ENCODE measurements at regions not wholly inside any gene's neighbourhood (a gene's known extent, or its start where the extent isn't known, plus 50 kb on each side); places are given as distances from the start of the nearest gene placed in this dataset.
"Not testable (repeated sequence)": the region's sequence is repeated elsewhere in the genome, so short reads cannot be mapped to it uniquely, and the experiment has no call there.

DNA sequence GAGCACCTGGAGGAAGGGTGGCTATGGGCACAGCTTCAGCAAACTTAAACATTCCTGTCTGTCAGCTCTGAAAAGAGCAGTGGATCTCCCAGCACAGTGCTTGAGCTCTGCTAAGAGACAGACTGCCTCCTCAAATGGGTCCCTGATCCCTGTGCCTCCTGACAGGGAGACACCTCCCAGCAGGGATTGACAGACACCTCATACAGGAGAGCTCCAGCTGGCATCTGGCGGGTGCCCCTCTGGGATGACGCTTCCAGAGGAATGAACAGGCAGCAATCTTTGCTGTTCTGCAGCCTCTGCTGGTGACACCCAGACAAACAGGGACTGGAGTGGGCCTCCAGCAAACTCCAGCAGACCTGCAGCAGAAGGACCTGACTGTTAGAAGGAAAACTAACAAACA lies 307.8 kb downstream of the AGTPBP1 start:
- TF ChIP-seq, protein P1, sequence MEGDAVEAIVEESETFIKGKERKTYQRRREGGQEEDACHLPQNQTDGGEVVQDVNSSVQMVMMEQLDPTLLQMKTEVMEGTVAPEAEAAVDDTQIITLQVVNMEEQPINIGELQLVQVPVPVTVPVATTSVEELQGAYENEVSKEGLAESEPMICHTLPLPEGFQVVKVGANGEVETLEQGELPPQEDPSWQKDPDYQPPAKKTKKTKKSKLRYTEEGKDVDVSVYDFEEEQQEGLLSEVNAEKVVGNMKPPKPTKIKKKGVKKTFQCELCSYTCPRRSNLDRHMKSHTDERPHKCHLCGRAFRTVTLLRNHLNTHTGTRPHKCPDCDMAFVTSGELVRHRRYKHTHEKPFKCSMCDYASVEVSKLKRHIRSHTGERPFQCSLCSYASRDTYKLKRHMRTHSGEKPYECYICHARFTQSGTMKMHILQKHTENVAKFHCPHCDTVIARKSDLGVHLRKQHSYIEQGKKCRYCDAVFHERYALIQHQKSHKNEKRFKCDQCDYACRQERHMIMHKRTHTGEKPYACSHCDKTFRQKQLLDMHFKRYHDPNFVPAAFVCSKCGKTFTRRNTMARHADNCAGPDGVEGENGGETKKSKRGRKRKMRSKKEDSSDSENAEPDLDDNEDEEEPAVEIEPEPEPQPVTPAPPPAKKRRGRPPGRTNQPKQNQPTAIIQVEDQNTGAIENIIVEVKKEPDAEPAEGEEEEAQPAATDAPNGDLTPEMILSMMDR (IDR thresholded peaks at IDR 0.05) = not testable (repeated sequence)
- not testable (repeated sequence) for TF ChIP-seq EZH2 (IDR thresholded peaks at IDR 0.05; ENCODE audit: borderline replicate concordance, insufficient read depth, low read depth, low read length, poor library complexity, severe bottlenecking)

Data from B cell (primary cell).